Liver (tissue), 3 donors: ENCODE measurements at regions not wholly inside any gene's neighbourhood (a gene's known extent, or its start where the extent isn't known, plus 50 kb on each side); places are given as distances from the start of the nearest gene placed in this dataset.

ENCODE experiments used
- CTCF ChIP-seq: fragments of 150-350 bp; IDR thresholded peaks from 2 replicates; pipeline ENCODE4 v1.5.1; 2017; ENCODE audit warnings: improper control_type of control experiment, low read depth, low read length; ENCODE audit not compliant: missing input control
- EGR1 ChIP-seq, 2 donors: IDR thresholded peaks; 2 replicates each; pipeline ENCODE4 v1.6.1; 2016 to 2018; ENCODE audit warnings: antibody characterized with exemption in 2 of 2, low read depth in 2 of 2
- HNF4A ChIP-seq, 2 donors: conservative IDR thresholded peaks; 2 replicates each; pipeline ENCODE4 v1.6.1; 2016; ENCODE audit warnings: antibody characterized with exemption in 2 of 2, mild to moderate bottlenecking in 2 of 2
- JUND ChIP-seq, 2 donors: IDR thresholded peaks; 2 replicates each; pipeline ENCODE4 v1.6.1; 2016; ENCODE audit warnings: antibody characterized with exemption in 2 of 2
- MAX ChIP-seq: IDR thresholded peaks from 2 replicates; pipeline ENCODE4 v1.6.1; 2016; ENCODE audit warnings: antibody characterized with exemption
- RAD21 ChIP-seq, 2 donors: IDR thresholded peaks; 2 replicates each; pipeline ENCODE4 v1.6.1; 2016; ENCODE audit warnings: antibody characterized with exemption in 2 of 2, mild to moderate bottlenecking in 2 of 2
- SP1 ChIP-seq: IDR thresholded peaks from 2 replicates; pipeline ENCODE4 v1.6.1; 2018; ENCODE audit warnings: antibody characterized with exemption, mild to moderate bottlenecking
- TAF1 ChIP-seq: conservative IDR thresholded peaks from 2 replicates; pipeline ENCODE4 v1.6.1; 2016; ENCODE audit warnings: antibody characterized with exemption, mild to moderate bottlenecking
- YY1 ChIP-seq: IDR thresholded peaks from 2 replicates; pipeline ENCODE4 v1.6.1; 2016; ENCODE audit warnings: antibody characterized with exemption, mild to moderate bottlenecking
- TF ChIP-seq, protein P1 (sequence below): IDR thresholded peaks from 2 replicates; pipeline ENCODE4 v1.6.1; 2016; ENCODE audit warnings: antibody characterized with exemption
- TF ChIP-seq, protein P2 (sequence below): IDR thresholded peaks from 2 replicates; pipeline ENCODE4 v1.6.1; 2016; ENCODE audit warnings: antibody characterized with exemption
- TF ChIP-seq, protein P3 (sequence below): IDR thresholded peaks from 2 replicates; pipeline ENCODE4 v1.6.1; 2016; ENCODE audit warnings: antibody characterized with exemption, mild to moderate bottlenecking
- donor health status: healthy.
- donor health status: healthy.

GRCh38 chr12:131573631-131574394 lies 137.1 kb upstream of the SFSWAP start:
- TF ChIP-seq CTCF, result no peak
- TF ChIP-seq TAF1, result no peak
- TF ChIP-seq SP1, result no peak
- TF ChIP-seq, protein P1, sequence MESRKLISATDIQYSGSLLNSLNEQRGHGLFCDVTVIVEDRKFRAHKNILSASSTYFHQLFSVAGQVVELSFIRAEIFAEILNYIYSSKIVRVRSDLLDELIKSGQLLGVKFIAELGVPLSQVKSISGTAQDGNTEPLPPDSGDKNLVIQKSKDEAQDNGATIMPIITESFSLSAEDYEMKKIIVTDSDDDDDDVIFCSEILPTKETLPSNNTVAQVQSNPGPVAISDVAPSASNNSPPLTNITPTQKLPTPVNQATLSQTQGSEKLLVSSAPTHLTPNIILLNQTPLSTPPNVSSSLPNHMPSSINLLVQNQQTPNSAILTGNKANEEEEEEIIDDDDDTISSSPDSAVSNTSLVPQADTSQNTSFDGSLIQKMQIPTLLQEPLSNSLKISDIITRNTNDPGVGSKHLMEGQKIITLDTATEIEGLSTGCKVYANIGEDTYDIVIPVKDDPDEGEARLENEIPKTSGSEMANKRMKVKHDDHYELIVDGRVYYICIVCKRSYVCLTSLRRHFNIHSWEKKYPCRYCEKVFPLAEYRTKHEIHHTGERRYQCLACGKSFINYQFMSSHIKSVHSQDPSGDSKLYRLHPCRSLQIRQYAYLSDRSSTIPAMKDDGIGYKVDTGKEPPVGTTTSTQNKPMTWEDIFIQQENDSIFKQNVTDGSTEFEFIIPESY, result no peak
- TF ChIP-seq RAD21 (IDR thresholded peaks at IDR 0.05), result no peak
- no peak for TF ChIP-seq JUND (IDR thresholded peaks at IDR 0.05)
- TF ChIP-seq HNF4A (conservative IDR thresholded peaks at IDR 0.05), result no peak
- TF ChIP-seq MAX, result no peak
- TF ChIP-seq, protein P2, sequence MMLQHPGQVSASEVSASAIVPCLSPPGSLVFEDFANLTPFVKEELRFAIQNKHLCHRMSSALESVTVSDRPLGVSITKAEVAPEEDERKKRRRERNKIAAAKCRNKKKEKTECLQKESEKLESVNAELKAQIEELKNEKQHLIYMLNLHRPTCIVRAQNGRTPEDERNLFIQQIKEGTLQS, result no peak
- TF ChIP-seq, protein P3, sequence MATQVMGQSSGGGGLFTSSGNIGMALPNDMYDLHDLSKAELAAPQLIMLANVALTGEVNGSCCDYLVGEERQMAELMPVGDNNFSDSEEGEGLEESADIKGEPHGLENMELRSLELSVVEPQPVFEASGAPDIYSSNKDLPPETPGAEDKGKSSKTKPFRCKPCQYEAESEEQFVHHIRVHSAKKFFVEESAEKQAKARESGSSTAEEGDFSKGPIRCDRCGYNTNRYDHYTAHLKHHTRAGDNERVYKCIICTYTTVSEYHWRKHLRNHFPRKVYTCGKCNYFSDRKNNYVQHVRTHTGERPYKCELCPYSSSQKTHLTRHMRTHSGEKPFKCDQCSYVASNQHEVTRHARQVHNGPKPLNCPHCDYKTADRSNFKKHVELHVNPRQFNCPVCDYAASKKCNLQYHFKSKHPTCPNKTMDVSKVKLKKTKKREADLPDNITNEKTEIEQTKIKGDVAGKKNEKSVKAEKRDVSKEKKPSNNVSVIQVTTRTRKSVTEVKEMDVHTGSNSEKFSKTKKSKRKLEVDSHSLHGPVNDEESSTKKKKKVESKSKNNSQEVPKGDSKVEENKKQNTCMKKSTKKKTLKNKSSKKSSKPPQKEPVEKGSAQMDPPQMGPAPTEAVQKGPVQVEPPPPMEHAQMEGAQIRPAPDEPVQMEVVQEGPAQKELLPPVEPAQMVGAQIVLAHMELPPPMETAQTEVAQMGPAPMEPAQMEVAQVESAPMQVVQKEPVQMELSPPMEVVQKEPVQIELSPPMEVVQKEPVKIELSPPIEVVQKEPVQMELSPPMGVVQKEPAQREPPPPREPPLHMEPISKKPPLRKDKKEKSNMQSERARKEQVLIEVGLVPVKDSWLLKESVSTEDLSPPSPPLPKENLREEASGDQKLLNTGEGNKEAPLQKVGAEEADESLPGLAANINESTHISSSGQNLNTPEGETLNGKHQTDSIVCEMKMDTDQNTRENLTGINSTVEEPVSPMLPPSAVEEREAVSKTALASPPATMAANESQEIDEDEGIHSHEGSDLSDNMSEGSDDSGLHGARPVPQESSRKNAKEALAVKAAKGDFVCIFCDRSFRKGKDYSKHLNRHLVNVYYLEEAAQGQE, result no peak
- no peak for TF ChIP-seq YY1
- no peak for TF ChIP-seq EGR1 (IDR thresholded peaks at IDR 0.05; ENCODE audit: low read depth in 2 of 2)
